Mesothelial cell of epicardium (in vitro differentiated cells): ENCODE measurements at regions not wholly inside any gene's neighbourhood (a gene's known extent, or its start where the extent isn't known, plus 50 kb on each side); places are given as distances from the start of the nearest gene placed in this dataset.

Experiments
- DNase-seq, 2 experiments: peaks; one replicate each; pipeline ENCODE4 v3.0.0; 2021; ENCODE audit warnings: low spot score in 2 of 2; ENCODE audit not compliant: unreplicated experiment in 2 of 2
- H3K27ac Mint-ChIP-seq: 2 replicates; pipeline ENCODE4 v1.8.0; 2021; ENCODE audit warnings: mixed read lengths
- H3K27me3 Mint-ChIP-seq: 2 replicates; pipeline ENCODE4 v1.8.0; 2021; ENCODE audit warnings: low read depth, mixed read lengths
- H3K36me3 Mint-ChIP-seq: 2 replicates; pipeline ENCODE4 v1.8.0; 2021; ENCODE audit warnings: mixed read lengths
- H3K4me1 Mint-ChIP-seq: 2 replicates; pipeline ENCODE4 v1.8.0; 2021; ENCODE audit warnings: mixed read lengths
- H3K4me3 Mint-ChIP-seq: 2 replicates; pipeline ENCODE4 v1.8.0; 2021; ENCODE audit warnings: mild to moderate bottlenecking, moderate library complexity, mixed read lengths
- H3K9me3 Mint-ChIP-seq: 2 replicates; pipeline ENCODE4 v1.8.0; 2021; ENCODE audit warnings: mixed read lengths
- TF ChIP-seq, protein P1 (sequence below): fragments of 200-600 bp; sonication (generic); IDR thresholded peaks from one replicate; pipeline ENCODE4 v1.5.0; 2021; ENCODE audit warnings: antibody characterized with exemption; ENCODE audit not compliant: unreplicated experiment

DNA sequence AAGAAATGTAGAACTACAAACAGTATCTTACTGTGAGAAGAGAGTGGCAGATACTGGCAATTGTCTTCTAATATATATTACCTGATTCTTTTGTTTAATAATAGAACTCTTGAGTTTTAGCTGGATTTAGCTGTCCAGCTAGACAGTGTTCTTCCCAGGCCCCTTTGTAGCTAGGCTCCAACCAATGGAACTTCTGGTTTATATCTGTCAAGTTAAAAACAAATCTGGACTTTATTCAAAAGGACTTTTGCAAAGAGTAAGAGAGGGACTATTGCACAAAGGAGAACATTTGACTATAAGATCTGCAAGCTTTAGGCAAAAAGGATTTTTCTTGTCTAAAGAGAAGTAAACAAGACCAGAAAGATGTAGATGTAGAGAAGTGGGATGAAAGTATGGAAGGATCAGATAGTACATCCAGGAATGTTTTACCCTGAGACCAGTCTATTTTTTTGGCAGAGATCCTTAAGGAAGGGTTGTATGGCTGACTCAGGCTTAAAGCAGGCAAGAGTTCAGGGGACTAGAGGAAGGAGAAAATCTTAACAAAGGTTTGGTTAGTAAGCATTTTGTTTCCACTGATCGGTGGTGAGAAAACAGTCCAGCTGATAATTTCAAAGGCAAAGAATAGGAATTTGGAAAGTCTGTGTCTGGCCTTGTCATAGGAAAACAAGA is 111.1 kb upstream of the PLEKHA5 start:
- H3K4me3 Mint-ChIP-seq, result no peak overlapping the region
- no peaks in the 10 kb centered on the region for H3K9me3 Mint-ChIP-seq
- no peaks in the 10 kb centered on the region for H3K4me1 Mint-ChIP-seq
- TF ChIP-seq, protein P1, sequence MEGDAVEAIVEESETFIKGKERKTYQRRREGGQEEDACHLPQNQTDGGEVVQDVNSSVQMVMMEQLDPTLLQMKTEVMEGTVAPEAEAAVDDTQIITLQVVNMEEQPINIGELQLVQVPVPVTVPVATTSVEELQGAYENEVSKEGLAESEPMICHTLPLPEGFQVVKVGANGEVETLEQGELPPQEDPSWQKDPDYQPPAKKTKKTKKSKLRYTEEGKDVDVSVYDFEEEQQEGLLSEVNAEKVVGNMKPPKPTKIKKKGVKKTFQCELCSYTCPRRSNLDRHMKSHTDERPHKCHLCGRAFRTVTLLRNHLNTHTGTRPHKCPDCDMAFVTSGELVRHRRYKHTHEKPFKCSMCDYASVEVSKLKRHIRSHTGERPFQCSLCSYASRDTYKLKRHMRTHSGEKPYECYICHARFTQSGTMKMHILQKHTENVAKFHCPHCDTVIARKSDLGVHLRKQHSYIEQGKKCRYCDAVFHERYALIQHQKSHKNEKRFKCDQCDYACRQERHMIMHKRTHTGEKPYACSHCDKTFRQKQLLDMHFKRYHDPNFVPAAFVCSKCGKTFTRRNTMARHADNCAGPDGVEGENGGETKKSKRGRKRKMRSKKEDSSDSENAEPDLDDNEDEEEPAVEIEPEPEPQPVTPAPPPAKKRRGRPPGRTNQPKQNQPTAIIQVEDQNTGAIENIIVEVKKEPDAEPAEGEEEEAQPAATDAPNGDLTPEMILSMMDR, result no peak
- peak overlapping the region; percentile 0 for H3K27ac Mint-ChIP-seq
- H3K27me3 Mint-ChIP-seq, result no peaks in the 10 kb centered on the region
- no peak for DNase-seq
- H3K36me3 Mint-ChIP-seq, result no peaks in the 10 kb centered on the region

DNA sequence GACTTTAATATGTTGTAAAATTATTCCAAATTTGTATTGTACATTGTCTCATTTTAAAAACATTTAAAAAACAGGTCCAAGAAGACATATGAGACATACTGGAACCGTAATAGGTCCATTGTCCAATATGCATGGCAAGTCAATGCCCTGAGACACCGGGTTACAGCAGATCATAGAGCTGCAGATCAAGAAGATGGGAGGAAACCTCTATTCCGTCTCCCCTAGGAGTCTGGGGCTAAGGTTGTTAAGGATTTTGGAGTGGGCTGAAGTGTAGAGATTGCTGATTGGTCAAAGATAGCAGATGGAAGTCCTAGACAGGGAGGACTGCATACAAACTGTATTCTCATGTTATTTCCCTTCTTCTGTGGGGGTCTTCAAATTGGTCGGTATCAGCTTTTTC is 108.3 kb upstream of the PLEKHA5 start:
- no peak for DNase-seq
- peaks cover 4% of the 10 kb centered on the region for H3K9me3 Mint-ChIP-seq
- H3K4me3 Mint-ChIP-seq, result no peak overlapping the region
- H3K27me3 Mint-ChIP-seq, result no peaks in the 10 kb centered on the region
- no peaks in the 10 kb centered on the region for H3K4me1 Mint-ChIP-seq
- H3K36me3 Mint-ChIP-seq, result no peaks in the 10 kb centered on the region
- no peak overlapping the region for H3K27ac Mint-ChIP-seq
- TF ChIP-seq, protein P1, result no peak

DNA sequence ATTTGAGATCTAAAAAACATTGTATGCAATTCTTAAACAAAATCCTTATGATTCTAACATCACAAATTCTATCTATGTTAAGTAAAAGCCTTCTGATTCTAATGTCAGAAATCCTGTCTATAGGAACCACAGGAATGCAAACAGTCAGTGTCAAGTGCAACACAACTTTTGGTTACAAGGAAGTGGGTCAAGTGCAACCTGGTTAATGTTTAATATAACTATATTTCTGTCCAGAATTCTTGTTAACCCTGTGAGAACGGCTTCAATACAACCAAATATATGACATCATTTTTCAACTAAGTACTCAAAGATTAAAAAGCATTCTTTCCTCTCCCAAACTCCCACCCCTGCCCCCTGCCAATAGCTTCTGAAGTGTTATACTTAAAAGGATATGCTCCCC is 107.9 kb upstream of the PLEKHA5 start:
- H3K4me3 Mint-ChIP-seq, result no peak overlapping the region
- no peaks in the 10 kb centered on the region for H3K4me1 Mint-ChIP-seq
- DNase-seq, result no peak
- peaks cover 4% of the 10 kb centered on the region for H3K9me3 Mint-ChIP-seq
- TF ChIP-seq, protein P1, result no peak
- no peaks in the 10 kb centered on the region for H3K27me3 Mint-ChIP-seq
- no peaks in the 10 kb centered on the region for H3K36me3 Mint-ChIP-seq
- no peak overlapping the region for H3K27ac Mint-ChIP-seq

DNA sequence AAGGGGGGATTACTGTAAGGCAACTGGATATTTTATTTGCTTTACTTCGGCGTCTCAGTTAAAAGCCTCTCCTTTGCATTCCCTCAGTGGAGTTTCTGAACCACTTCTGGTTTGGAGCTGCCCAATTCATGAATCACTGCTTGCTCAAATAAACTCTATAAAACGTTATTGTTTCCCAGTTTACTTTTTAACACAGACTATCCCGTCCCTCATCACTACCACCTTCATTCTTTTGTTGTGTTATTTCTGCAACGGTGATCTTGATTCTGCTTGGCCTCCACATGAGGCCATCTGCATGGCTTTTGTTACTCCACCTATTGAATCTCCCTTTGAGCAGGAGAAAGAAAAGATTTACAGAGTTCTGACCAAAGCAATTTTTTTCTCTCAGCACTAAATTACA is 104.0 kb upstream of the PLEKHA5 start:
- Mint-ChIP-seq H3K4me1 (no peaks in the 10 kb centered on the region), H3K27ac (no peak overlapping the region)

DNA sequence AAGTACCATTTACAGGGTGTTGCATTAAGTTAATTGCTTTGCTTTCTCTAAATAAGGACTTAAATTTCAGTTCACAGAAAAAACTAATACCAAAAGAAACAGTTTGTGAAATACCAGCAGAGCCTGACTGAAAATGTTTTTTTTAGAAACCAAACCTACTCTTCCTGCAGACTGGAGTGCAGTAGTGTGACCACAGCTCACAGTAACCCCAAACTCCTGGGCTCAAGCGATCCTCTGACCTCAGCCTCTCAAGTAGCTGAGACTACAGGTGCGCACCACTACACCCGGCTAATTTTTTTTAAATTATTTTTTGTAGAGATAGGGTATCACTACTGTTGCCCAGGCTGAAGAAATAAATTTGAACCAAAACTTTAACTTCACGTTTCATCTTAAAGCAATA is 103.5 kb upstream of the PLEKHA5 start:
- Mint-ChIP-seq H3K9me3 (peaks cover 4% of the 10 kb centered on the region), H3K36me3 (no peaks in the 10 kb centered on the region), H3K27me3 (no peaks in the 10 kb centered on the region), H3K4me1 (no peaks in the 10 kb centered on the region), H3K27ac (no peak overlapping the region), H3K4me3 (no peak overlapping the region)
- DNase-seq, result no peak
- TF ChIP-seq, protein P1, result no peak

More for the DNA sequence above, 104.0 kb upstream of the PLEKHA5 start:
- Mint-ChIP-seq H3K36me3 (no peaks in the 10 kb centered on the region), H3K9me3 (peaks cover 4% of the 10 kb centered on the region), H3K4me3 (no peak overlapping the region), H3K27me3 (no peaks in the 10 kb centered on the region)
- TF ChIP-seq, protein P1, result no peak
- no peak for DNase-seq
